Keratinocyte (primary cell): ENCODE measurements at regions not wholly inside any gene's neighbourhood (a gene's known extent, or its start where the extent isn't known, plus 50 kb on each side); places are given as distances from the start of the nearest gene placed in this dataset.

Experiments used
- EZH2 ChIP-seq: IDR thresholded peaks from one replicate; pipeline ENCODE4 v1.6.1; 2012; ENCODE audit warnings: inconsistent platforms, mild to moderate bottlenecking, low read length, moderate library complexity
- TF ChIP-seq, protein P1 (sequence below), 3 experiments: IDR thresholded peaks in 1 of 3; conservative IDR thresholded peaks in 1 of 3; optimal IDR thresholded peaks in 1 of 3; 2 replicates in 2 of 3; 3 replicates in 1 of 3; pipeline versions ENCODE3 to v1.5.1; 2011; ENCODE audit warnings: low read length in 3 of 3, mild to moderate bottlenecking in 3 of 3, moderate library complexity in 2 of 3, control low read depth in 1 of 3, inconsistent platforms in 1 of 3; ENCODE audit not compliant: insufficient read depth in 2 of 3; ENCODE audit errors: extremely low read depth in 1 of 3

GRCh38 chrX:19281256-19281655 is 62.5 kb upstream of the PDHA1 start:
- TF ChIP-seq, protein P1, sequence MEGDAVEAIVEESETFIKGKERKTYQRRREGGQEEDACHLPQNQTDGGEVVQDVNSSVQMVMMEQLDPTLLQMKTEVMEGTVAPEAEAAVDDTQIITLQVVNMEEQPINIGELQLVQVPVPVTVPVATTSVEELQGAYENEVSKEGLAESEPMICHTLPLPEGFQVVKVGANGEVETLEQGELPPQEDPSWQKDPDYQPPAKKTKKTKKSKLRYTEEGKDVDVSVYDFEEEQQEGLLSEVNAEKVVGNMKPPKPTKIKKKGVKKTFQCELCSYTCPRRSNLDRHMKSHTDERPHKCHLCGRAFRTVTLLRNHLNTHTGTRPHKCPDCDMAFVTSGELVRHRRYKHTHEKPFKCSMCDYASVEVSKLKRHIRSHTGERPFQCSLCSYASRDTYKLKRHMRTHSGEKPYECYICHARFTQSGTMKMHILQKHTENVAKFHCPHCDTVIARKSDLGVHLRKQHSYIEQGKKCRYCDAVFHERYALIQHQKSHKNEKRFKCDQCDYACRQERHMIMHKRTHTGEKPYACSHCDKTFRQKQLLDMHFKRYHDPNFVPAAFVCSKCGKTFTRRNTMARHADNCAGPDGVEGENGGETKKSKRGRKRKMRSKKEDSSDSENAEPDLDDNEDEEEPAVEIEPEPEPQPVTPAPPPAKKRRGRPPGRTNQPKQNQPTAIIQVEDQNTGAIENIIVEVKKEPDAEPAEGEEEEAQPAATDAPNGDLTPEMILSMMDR (optimal IDR thresholded peaks at IDR 0.05 in 1 of 3, IDR thresholded peaks at IDR 0.05 in 1 of 3, conservative IDR thresholded peaks at IDR 0.05 in 1 of 3; ENCODE audit: extremely low read depth in 1 of 3, insufficient read depth in 2 of 3, low read length in 3 of 3) = no peak
- no peak for TF ChIP-seq EZH2
